ENCODE measurements at regions not wholly inside any gene's neighbourhood (a gene's known extent, or its start where the extent isn't known, plus 50 kb on each side); places are given as distances from the start of the nearest gene placed in this dataset.

DNA sequence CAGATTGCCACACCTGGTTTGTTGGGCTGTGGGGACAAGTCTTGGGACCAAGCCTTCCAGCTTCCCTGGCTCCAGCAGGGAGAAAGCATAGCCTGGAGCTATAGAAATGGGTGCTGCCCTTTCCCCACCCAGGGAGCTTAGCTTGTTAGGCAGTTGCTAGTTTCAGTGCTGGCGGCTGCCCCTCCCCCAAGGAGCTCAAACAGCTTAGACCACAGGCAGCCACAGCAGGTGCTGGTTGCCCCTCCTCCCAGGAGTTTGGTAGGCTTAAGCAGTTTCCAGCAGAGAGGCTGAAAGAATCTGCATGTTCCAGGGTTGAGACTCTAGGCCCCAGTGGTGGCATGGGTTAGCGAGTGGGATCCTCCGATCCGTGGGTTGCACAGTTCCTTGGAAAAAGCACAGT lies 889.7 kb downstream of the IGSF11 start (continued):
- TF ChIP-seq, protein P1, sequence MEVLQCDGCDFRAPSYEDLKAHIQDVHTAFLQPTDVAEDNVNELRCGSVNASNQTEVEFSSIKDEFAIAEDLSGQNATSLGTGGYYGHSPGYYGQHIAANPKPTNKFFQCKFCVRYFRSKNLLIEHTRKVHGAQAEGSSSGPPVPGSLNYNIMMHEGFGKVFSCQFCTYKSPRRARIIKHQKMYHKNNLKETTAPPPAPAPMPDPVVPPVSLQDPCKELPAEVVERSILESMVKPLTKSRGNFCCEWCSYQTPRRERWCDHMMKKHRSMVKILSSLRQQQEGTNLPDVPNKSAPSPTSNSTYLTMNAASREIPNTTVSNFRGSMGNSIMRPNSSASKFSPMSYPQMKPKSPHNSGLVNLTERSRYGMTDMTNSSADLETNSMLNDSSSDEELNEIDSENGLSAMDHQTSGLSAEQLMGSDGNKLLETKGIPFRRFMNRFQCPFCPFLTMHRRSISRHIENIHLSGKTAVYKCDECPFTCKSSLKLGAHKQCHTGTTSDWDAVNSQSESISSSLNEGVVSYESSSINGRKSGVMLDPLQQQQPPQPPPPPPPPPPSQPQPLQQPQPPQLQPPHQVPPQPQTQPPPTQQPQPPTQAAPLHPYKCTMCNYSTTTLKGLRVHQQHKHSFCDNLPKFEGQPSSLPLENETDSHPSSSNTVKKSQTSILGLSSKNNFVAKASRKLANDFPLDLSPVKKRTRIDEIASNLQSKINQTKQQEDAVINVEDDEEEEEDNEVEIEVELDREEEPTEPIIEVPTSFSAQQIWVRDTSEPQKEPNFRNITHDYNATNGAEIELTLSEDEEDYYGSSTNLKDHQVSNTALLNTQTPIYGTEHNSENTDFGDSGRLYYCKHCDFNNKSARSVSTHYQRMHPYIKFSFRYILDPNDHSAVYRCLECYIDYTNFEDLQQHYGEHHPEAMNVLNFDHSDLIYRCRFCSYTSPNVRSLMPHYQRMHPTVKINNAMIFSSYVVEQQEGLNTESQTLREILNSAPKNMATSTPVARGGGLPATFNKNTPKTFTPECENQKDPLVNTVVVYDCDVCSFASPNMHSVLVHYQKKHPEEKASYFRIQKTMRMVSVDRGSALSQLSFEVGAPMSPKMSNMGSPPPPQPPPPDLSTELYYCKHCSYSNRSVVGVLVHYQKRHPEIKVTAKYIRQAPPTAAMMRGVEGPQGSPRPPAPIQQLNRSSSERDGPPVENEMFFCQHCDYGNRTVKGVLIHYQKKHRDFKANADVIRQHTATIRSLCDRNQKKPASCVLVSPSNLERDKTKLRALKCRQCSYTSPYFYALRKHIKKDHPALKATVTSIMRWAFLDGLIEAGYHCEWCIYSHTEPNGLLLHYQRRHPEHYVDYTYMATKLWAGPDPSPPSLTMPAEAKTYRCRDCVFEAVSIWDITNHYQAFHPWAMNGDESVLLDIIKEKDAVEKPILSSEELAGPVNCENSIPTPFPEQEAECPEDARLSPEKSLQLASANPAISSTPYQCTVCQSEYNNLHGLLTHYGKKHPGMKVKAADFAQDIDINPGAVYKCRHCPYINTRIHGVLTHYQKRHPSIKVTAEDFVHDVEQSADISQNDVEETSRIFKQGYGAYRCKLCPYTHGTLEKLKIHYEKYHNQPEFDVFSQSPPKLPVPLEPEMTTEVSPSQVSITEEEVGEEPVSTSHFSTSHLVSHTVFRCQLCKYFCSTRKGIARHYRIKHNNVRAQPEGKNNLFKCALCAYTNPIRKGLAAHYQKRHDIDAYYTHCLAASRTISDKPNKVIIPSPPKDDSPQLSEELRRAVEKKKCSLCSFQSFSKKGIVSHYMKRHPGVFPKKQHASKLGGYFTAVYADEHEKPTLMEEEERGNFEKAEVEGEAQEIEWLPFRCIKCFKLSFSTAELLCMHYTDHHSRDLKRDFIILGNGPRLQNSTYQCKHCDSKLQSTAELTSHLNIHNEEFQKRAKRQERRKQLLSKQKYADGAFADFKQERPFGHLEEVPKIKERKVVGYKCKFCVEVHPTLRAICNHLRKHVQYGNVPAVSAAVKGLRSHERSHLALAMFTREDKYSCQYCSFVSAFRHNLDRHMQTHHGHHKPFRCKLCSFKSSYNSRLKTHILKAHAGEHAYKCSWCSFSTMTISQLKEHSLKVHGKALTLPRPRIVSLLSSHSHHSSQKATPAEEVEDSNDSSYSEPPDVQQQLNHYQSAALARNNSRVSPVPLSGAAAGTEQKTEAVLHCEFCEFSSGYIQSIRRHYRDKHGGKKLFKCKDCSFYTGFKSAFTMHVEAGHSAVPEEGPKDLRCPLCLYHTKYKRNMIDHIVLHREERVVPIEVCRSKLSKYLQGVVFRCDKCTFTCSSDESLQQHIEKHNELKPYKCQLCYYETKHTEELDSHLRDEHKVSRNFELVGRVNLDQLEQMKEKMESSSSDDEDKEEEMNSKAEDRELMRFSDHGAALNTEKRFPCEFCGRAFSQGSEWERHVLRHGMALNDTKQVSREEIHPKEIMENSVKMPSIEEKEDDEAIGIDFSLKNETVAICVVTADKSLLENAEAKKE (CRISPR knock-in tag; IDR thresholded peaks at IDR 0.05), result no peak
- no peak for TF ChIP-seq EZH2 (IDR thresholded peaks at IDR 0.05; ENCODE audit: low read depth, unreplicated experiment)
- TF ChIP-seq STAT1 (IDR thresholded peaks at IDR 0.05; ENCODE audit: unreplicated experiment), result no peak

- Histone ChIP-seq H2AFZ (no peak overlapping the region), H3K9me2 (ENCODE audit: insufficient read depth) (peaks cover 4% of the 10 kb centered on the region; the same call in 1 of the 2 replicates), H3K4me1 (ENCODE audit: insufficient read depth) (no peaks in the 10 kb centered on the region), H3K79me2 (replicated peaks; ENCODE audit: insufficient read depth) (no peaks in the 10 kb centered on the region), H3K27me3 (ENCODE audit: insufficient read depth) (no peaks in the 10 kb centered on the region), H3F3A (replicated peaks; ENCODE audit: low read depth) (no peaks in the 10 kb centered on the region), H3K36me3 (ENCODE audit: insufficient read depth) (peaks cover 2% of the 10 kb centered on the region; the same call in 1 of the 2 replicates), H3K4me3 (no peak overlapping the region), H3K27ac (ENCODE audit: low read depth) (no peak overlapping the region), H4K20me1 (replicated peaks; ENCODE audit: insufficient read depth) (no peaks in the 10 kb centered on the region), H3K4me2 (no peak overlapping the region)
- Mint-ChIP-seq H3K4me3 (no peak overlapping the region), H3K27me3 (ENCODE audit: insufficient read depth, low read depth, poor library complexity) (peaks cover 1% of the 10 kb centered on the region), H3K36me3 (ENCODE audit: low read depth) (peaks cover 10% of the 10 kb centered on the region; the same call in 2 of the 3 replicates), H3K27ac (no peak overlapping the region), H3K9me3 (peaks cover 26% of the 10 kb centered on the region), H3K4me1 (peaks cover 4% of the 10 kb centered on the region; the same call in 1 of the 3 replicates)
- ATAC-seq, result no peak
- TF ChIP-seq NANOG (IDR thresholded peaks at IDR 0.05; ENCODE audit: borderline replicate concordance), result no peak
- no peak for DNase-seq (ENCODE audit: low spot score)
Observed at GRCh38 chr3:118146658-118147375, 887.8 kb downstream of the IGSF11 start.

All from GM23338 (cell line).